Naive thymus-derived CD4-positive, alpha-beta T cell (primary cell): ENCODE measurements at regions not wholly inside any gene's neighbourhood (a gene's known extent, or its start where the extent isn't known, plus 50 kb on each side); places are given as distances from the start of the nearest gene placed in this dataset.

Source experiments
- ATAC-seq: fragments of 150-1000 bp; cut with Tn5 transposase; 2 replicates; pipeline ENCODE4 v1.10.0; 2021; ENCODE audit warnings: mild to moderate bottlenecking, moderate library complexity
- CTCF ChIA-PET: fragments of 350-600 bp; sonication (Branson Sonifier 250); formaldehyde crosslinking; loops from one replicate; lab custom pipeline; 2021; ENCODE audit warnings: antibody characterized with exemption; lab: Charles Lee
- POLR2A ChIA-PET: fragments of 350-600 bp; sonication (Branson Sonifier 250); formaldehyde crosslinking; loops from one replicate; lab custom pipeline; 2021; ENCODE audit warnings: antibody characterized with exemption, inconsistent platforms; lab: Charles Lee
- DNase-seq, 9 donors: peaks; one replicate each; pipeline versions ENCODE4 v3.0.0 to v3.0.0-alpha.2; 2020 to 2022; ENCODE audit warnings: mixed read lengths in 1 of 9
- H3K27ac ChIP-seq: one replicate; pipeline ENCODE4 v1.7.0; 2013; ENCODE audit warnings: mild to moderate bottlenecking, low read depth, low read length, moderate library complexity
- H3K27me3 ChIP-seq, 2 donors: one replicate each; pipeline ENCODE4 v1.7.0; 2013; ENCODE audit warnings: low read length in 2 of 2, mild to moderate bottlenecking in 2 of 2, moderate library complexity in 2 of 2; ENCODE audit not compliant: control insufficient read depth in 2 of 2, insufficient read depth in 2 of 2
- H3K36me3 ChIP-seq, 3 experiments: 1 replicate in 2 of 3; 2 replicates in 1 of 3; pipeline ENCODE4 v1.7.0; 2013; ENCODE audit warnings: low read length in 3 of 3, mild to moderate bottlenecking in 3 of 3, moderate library complexity in 1 of 3; ENCODE audit not compliant: insufficient read depth in 3 of 3, control insufficient read depth in 2 of 3
- H3K4me1 ChIP-seq, 2 donors: one replicate each; pipeline ENCODE4 v1.7.0; 2013; ENCODE audit warnings: low read length in 2 of 2, mild to moderate bottlenecking in 2 of 2, moderate library complexity in 1 of 2; ENCODE audit not compliant: control insufficient read depth in 2 of 2, insufficient read depth in 2 of 2
- H3K4me3 ChIP-seq: 2 replicates; pipeline ENCODE4 v1.7.0; 2013; ENCODE audit warnings: mild to moderate bottlenecking, low read length
- H3K9me3 ChIP-seq, 3 experiments: 1 replicate in 2 of 3; 2 replicates in 1 of 3; pipeline ENCODE4 v1.7.0; 2013; ENCODE audit warnings: low read length in 3 of 3; ENCODE audit not compliant: control insufficient read depth in 2 of 3
- H3K27ac Mint-ChIP-seq, 9 donors: one replicate each; pipeline ENCODE4 v1.8.0; 2020 to 2022; ENCODE audit warnings: mixed read lengths in 9 of 9, mild to moderate bottlenecking in 8 of 9, moderate library complexity in 5 of 9, inconsistent platforms in 2 of 9
- H3K27me3 Mint-ChIP-seq, 5 donors: one replicate each; pipeline ENCODE4 v1.8.0; 2021 to 2022; ENCODE audit warnings: mixed read lengths in 5 of 5, mild to moderate bottlenecking in 1 of 5
- H3K36me3 Mint-ChIP-seq, 5 donors: one replicate each; pipeline ENCODE4 v1.8.0; 2020 to 2022; ENCODE audit warnings: mixed read lengths in 5 of 5, mild to moderate bottlenecking in 3 of 5, inconsistent platforms in 1 of 5
- H3K4me1 Mint-ChIP-seq, 7 donors: one replicate each; pipeline ENCODE4 v1.8.0; 2020 to 2022; ENCODE audit warnings: mixed read lengths in 7 of 7, mild to moderate bottlenecking in 3 of 7, inconsistent platforms in 1 of 7
- H3K4me3 Mint-ChIP-seq, 10 donors: one replicate each; pipeline ENCODE4 v1.8.0; 2020 to 2022; ENCODE audit warnings: mild to moderate bottlenecking in 10 of 10, mixed read lengths in 10 of 10, moderate library complexity in 6 of 10, inconsistent platforms in 2 of 10
- H3K9me3 Mint-ChIP-seq, 11 donors: one replicate each; pipeline ENCODE4 v1.8.0; 2020 to 2022; ENCODE audit warnings: mixed read lengths in 11 of 11, mild to moderate bottlenecking in 4 of 11, inconsistent platforms in 1 of 11, moderate library complexity in 1 of 11
- intact Hi-C, 2 donors: fragments of 100-400 bp; cut with micrococcal nuclease; formaldehyde crosslinking; loops; one replicate each; pipeline ENCODE4 v1.15.1; 2023

DNA sequence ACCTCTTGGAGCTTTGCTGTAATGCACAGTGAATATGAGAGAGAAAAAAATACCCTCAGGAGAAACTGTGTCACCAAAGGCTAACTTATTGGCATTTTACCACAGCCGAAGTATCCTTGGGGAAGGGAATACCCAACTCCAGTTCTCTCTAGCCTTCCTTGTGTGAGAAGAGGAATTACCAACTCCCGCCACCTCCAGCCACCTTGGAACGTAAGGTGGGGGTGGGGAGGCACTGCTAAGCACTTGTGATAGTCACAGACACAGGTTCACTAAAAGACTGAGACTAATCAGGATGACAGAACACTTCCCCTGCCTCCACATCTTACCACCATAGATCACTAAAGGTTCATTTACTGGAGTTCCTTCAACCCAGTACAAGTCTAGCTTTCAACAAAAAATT lies 102.0 kb upstream of the ADAMTS19 start:
- no peak overlapping the region for H3K27ac Mint-ChIP-seq
- no peaks in the 10 kb centered on the region for H3K27me3 Mint-ChIP-seq
- no peak overlapping the region for H3K4me3 Mint-ChIP-seq
- no peak for ATAC-seq
- POLR2A ChIA-PET, result no interaction called here
- no peaks in the 10 kb centered on the region for H3K4me1 Mint-ChIP-seq
- peaks cover 0 to 6% (median 0%) of the 10 kb centered on the region in 11 donors for H3K9me3 Mint-ChIP-seq
- H3K4me1 ChIP-seq, result no peaks in the 10 kb centered on the region
- no peak overlapping the region for H3K4me3 ChIP-seq
- DNase-seq, result no peak
- intact Hi-C loops, result no loop called here
- no peaks in the 10 kb centered on the region for H3K27me3 ChIP-seq
- no peaks in the 10 kb centered on the region for H3K36me3 ChIP-seq
- CTCF ChIA-PET, result no interaction called here
- H3K36me3 Mint-ChIP-seq, result no peaks in the 10 kb centered on the region
- no peaks in the 10 kb centered on the region for H3K9me3 ChIP-seq
- H3K27ac ChIP-seq, result no peak overlapping the region

DNA sequence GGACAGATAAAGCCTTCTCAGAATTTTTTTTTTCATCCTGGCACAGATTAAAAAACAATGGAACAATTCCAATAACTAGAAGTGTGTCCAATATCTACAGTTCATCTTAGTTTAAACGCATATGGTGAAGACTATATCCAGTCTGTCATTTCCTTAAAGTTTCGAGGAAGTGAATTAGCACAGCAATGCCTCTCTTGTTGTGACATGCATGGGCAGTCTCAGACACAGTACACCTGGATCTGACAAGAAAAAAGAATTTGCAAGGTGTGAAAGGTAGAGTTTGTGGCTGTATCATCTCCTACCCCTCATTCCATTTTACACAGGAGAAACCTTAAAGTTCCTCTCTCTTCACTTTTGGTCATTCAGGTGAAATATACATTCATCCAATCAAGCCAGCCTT lies 100.6 kb upstream of the ADAMTS19 start:
- ATAC-seq (no peak), DNase-seq (no peak)
- Histone ChIP-seq H3K4me1 (no peaks in the 10 kb centered on the region), H3K4me3 (no peak overlapping the region), H3K9me3 (no peaks in the 10 kb centered on the region), H3K27ac (no peak overlapping the region), H3K27me3 (no peaks in the 10 kb centered on the region), H3K36me3 (no peaks in the 10 kb centered on the region)
- Mint-ChIP-seq H3K4me3 (no peak overlapping the region), H3K27me3 (no peaks in the 10 kb centered on the region), H3K36me3 (no peaks in the 10 kb centered on the region), H3K4me1 (no peaks in the 10 kb centered on the region), H3K27ac (no peak overlapping the region), H3K9me3 (peaks cover 0 to 8% (median 0%) of the 10 kb centered on the region in 11 donors)
- CTCF ChIA-PET, result no interaction called here
- POLR2A ChIA-PET, result no interaction called here
- intact Hi-C loops, result no loop called here

DNA sequence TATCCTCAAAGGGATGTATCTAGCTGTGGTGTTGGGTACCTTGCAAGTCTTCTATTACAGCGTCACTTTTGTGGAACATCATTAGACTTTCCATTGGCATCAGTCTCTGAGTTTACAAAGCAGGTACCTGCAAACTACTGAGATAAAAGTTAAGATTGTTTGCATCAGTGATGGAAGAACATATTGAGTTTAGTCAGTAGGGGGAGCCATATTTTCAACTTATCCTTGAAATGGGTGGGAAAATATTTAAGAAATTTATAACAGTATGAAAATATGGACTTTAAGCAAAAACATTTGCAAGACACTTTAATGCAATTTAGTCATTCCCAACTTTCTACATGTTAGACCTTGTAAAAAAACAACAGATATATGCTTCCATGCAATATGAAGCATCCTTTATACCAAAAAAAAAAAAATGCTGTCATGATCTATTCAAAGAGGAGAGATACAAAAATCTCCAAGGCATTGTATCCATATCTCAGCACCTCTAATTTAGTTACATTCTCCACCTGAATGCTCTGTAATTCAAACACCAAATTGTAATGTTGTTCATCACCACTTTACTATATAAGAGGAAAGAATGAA lies 98.6 kb upstream of the ADAMTS19 start:
- no peaks in the 10 kb centered on the region for H3K27me3 Mint-ChIP-seq
- no peaks in the 10 kb centered on the region for H3K36me3 ChIP-seq
- no peaks in the 10 kb centered on the region for H3K27me3 ChIP-seq
- ATAC-seq (no peak), DNase-seq (no peak)
- peaks cover 0 to 4% (median 0%) of the 10 kb centered on the region in 5 donors for H3K36me3 Mint-ChIP-seq
- no peak overlapping the region for H3K4me3 ChIP-seq
- no peaks in the 10 kb centered on the region for H3K4me1 ChIP-seq
- ChIA-PET POLR2A (no interaction called here), CTCF (no interaction called here)
- H3K27ac ChIP-seq, result no peak overlapping the region
- H3K27ac Mint-ChIP-seq, result no peak overlapping the region
- intact Hi-C loops, result no loop called here
- H3K9me3 Mint-ChIP-seq, result peaks cover 0 to 20% (median 13%) of the 10 kb centered on the region in 11 donors
- H3K9me3 ChIP-seq, result no peaks in the 10 kb centered on the region
- no peaks in the 10 kb centered on the region for H3K4me1 Mint-ChIP-seq
- no peak overlapping the region for H3K4me3 Mint-ChIP-seq

- Histone ChIP-seq H3K4me3 (no peak overlapping the region), H3K36me3 (no peaks in the 10 kb centered on the region), H3K9me3 (no peaks in the 10 kb centered on the region), H3K4me1 (no peaks in the 10 kb centered on the region), H3K27ac (no peak overlapping the region), H3K27me3 (no peaks in the 10 kb centered on the region)
- DNase-seq (no peak), ATAC-seq (no peak)
- intact Hi-C loops, result no loop called here
- Mint-ChIP-seq H3K4me1 (no peaks in the 10 kb centered on the region), H3K9me3 (peaks cover 0 to 21% (median 13%) of the 10 kb centered on the region in 11 donors), H3K4me3 (no peak overlapping the region), H3K27me3 (no peaks in the 10 kb centered on the region), H3K27ac (no peak overlapping the region), H3K36me3 (peaks cover 0 to 4% (median 0%) of the 10 kb centered on the region in 5 donors)
- ChIA-PET CTCF (no interaction called here), POLR2A (no interaction called here)
These were observed 97.6 kb upstream of the ADAMTS19 start for GRCh38 chr5:129362456-129362855.

DNA sequence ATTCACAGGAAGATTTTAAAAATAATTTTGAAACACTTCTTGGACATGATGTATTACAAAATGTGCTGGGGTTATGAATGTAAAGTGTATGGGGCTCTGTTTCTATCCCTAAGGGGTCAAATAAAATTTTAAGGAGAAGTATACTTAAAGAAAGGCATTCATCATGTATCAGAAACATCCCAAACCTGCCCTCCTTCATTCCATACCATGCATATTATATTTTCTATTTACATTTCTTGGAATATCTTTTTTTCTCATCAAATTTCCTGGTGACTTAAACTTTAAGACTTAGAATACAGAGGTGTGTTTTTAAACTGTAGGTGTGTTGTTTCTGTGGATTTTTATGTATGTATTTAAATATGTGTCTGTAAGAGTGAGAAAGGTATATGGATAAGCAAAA lies 96.1 kb upstream of the ADAMTS19 start:
- H3K36me3 Mint-ChIP-seq, result peaks cover 0 to 4% (median 0%) of the 10 kb centered on the region in 5 donors
- H3K27me3 Mint-ChIP-seq, result no peaks in the 10 kb centered on the region
- Histone ChIP-seq H3K4me3 (no peak overlapping the region), H3K36me3 (no peaks in the 10 kb centered on the region), H3K27ac (no peak overlapping the region), H3K27me3 (no peaks in the 10 kb centered on the region), H3K9me3 (no peaks in the 10 kb centered on the region), H3K4me1 (no peaks in the 10 kb centered on the region)
- ATAC-seq (no peak), DNase-seq (no peak)
- POLR2A ChIA-PET, result no interaction called here
- intact Hi-C loops, result no loop called here
- peaks cover 0 to 28% (median 16%) of the 10 kb centered on the region in 11 donors for H3K9me3 Mint-ChIP-seq
- no peak overlapping the region for H3K27ac Mint-ChIP-seq
- CTCF ChIA-PET, result no interaction called here
- H3K4me3 Mint-ChIP-seq, result no peak overlapping the region
- H3K4me1 Mint-ChIP-seq, result no peaks in the 10 kb centered on the region

DNA sequence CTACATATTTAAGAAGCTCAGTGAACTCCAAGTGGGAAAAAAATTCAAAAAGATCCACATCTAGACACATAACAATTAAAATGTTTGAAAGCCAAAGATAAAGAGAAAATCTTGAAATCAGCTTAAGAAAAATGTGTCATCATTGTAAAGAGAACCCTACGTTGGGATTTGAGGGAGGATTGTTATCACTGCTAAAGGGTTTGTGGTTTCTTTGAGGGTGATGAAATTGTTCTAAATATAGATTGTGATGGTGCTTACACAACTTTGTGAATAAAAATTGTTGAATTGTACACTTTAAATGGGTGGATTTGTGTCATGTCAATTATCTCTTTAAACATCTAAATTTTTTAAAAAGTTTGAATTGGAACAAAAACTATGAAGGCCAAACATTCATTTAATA lies 92.2 kb upstream of the ADAMTS19 start:
- Mint-ChIP-seq H3K4me1 (no peaks in the 10 kb centered on the region), H3K4me3 (no peak overlapping the region), H3K27ac (no peak overlapping the region), H3K9me3 (peaks cover 0 to 27% (median 15%) of the 10 kb centered on the region in 11 donors), H3K27me3 (no peaks in the 10 kb centered on the region), H3K36me3 (peaks cover 0 to 4% (median 0%) of the 10 kb centered on the region in 5 donors)
- ChIA-PET CTCF (no interaction called here), POLR2A (no interaction called here)
- Histone ChIP-seq H3K4me3 (no peak overlapping the region), H3K4me1 (no peaks in the 10 kb centered on the region), H3K27ac (no peak overlapping the region), H3K9me3 (no peaks in the 10 kb centered on the region), H3K27me3 (no peaks in the 10 kb centered on the region), H3K36me3 (no peaks in the 10 kb centered on the region)
- ATAC-seq, result no peak
- no peak for DNase-seq
- intact Hi-C loops, result no loop called here

- CTCF ChIA-PET, result no interaction called here
- no peaks in the 10 kb centered on the region for H3K27me3 ChIP-seq
- Mint-ChIP-seq H3K36me3 (no peaks in the 10 kb centered on the region), H3K27ac (no peak overlapping the region), H3K4me1 (no peaks in the 10 kb centered on the region), H3K9me3 (peaks cover 0 to 7% (median 3%) of the 10 kb centered on the region in 11 donors), H3K27me3 (no peaks in the 10 kb centered on the region), H3K4me3 (no peak overlapping the region)
- H3K27ac ChIP-seq, result no peak overlapping the region
- no peaks in the 10 kb centered on the region for H3K4me1 ChIP-seq
- no peaks in the 10 kb centered on the region for H3K9me3 ChIP-seq
- intact Hi-C loops, result no loop called here
- no peak overlapping the region for H3K4me3 ChIP-seq
- DNase-seq (no peak), ATAC-seq (no peak)
- POLR2A ChIA-PET, result no interaction called here
- H3K36me3 ChIP-seq, result no peaks in the 10 kb centered on the region
These were observed 88.1 kb upstream of the ADAMTS19 start for GRCh38 chr5:129372025-129372424.
